LNCAP (cell line): ENCODE measurements at regions not wholly inside any gene's neighbourhood (a gene's known extent, or its start where the extent isn't known, plus 50 kb on each side); places are given as distances from the start of the nearest gene placed in this dataset.

Source experiments
- TF ChIP-seq, protein P1 (sequence below): fragments of 450-650 bp; IDR thresholded peaks from 2 replicates; pipeline ENCODE4 v1.5.1; 2017; ENCODE audit warnings: mild to moderate bottlenecking

GRCh38 chr12:4119157-4119761, 154.3 kb upstream of the CCND2 start:
- TF ChIP-seq, protein P1, sequence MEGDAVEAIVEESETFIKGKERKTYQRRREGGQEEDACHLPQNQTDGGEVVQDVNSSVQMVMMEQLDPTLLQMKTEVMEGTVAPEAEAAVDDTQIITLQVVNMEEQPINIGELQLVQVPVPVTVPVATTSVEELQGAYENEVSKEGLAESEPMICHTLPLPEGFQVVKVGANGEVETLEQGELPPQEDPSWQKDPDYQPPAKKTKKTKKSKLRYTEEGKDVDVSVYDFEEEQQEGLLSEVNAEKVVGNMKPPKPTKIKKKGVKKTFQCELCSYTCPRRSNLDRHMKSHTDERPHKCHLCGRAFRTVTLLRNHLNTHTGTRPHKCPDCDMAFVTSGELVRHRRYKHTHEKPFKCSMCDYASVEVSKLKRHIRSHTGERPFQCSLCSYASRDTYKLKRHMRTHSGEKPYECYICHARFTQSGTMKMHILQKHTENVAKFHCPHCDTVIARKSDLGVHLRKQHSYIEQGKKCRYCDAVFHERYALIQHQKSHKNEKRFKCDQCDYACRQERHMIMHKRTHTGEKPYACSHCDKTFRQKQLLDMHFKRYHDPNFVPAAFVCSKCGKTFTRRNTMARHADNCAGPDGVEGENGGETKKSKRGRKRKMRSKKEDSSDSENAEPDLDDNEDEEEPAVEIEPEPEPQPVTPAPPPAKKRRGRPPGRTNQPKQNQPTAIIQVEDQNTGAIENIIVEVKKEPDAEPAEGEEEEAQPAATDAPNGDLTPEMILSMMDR, result no peak

DNA sequence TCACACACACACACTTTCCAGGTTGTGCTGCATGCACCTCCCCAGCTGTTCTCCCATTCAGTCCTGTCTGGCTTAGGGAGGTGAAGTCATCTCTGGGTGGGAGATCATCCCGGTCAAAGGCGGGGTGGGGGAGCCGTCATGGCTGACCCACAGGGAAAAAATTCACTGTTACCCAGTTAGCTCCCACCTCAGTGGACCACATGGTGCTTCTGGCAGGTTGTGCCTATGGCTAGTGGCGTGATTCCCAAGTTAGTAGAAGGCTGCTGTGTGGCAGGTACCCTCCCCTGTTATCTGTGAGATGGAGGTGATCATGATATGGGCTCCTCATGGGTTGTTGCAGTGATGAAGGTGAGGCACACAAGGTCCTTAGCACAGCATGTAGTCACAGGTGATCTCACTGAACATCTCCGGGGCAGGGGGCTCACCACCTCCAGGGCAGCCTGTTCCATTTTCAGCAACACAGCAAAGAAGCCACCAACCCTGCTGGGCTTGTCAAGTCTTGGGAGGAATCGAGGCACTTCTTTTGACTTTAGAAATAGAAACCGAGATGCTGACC, 154.9 kb upstream of the CCND2 start:
- TF ChIP-seq, protein P1, result no peak

- TF ChIP-seq, protein P1, result no peak
These were observed 155.5 kb upstream of the CCND2 start for GRCh38 chr12:4118017-4118510.

DNA sequence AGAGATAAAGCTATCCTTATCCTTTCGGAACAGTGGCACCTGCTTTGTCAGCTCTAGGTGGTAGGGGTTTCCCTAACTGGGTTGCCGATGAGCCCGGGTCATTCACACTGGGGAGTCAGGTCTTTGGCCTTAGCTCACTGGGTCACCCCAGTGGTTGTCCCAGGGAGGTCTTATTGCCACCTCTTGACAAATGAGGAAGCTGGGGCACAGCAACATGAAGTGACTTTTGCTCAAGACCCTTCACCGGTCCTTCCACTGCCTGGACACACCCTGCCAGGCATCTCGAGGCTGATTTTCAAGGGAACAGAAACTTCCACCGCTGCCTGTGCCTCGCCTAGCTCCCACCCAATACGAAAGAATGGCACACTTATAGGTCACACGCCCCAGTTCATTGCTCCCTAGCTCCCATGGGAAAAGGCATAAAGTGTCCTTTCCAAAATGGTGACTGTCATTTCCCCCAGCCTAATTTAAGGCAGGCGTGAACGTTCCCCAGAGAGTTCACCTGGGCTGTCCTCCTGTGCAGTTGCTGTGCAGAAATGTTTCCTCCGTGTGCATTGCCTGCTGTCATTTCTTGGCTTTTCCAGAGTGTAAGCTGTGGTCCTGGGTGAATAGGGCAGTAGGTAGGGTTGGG, 156.1 kb upstream of the CCND2 start:
- TF ChIP-seq, protein P1, result no peak

GRCh38 chr12:4116251-4117111, 157.1 kb upstream of the CCND2 start:
- TF ChIP-seq, protein P1, result no peak

GRCh38 chr12:4115570-4115969, 158.0 kb upstream of the CCND2 start:
- TF ChIP-seq, protein P1, result no peak

- TF ChIP-seq, protein P1, result no peak
These were observed 158.6 kb upstream of the CCND2 start for GRCh38 chr12:4114986-4115385.
